ENCODE measurements at regions not wholly inside any gene's neighbourhood (a gene's known extent, or its start where the extent isn't known, plus 50 kb on each side); places are given as distances from the start of the nearest gene placed in this dataset.

DNA sequence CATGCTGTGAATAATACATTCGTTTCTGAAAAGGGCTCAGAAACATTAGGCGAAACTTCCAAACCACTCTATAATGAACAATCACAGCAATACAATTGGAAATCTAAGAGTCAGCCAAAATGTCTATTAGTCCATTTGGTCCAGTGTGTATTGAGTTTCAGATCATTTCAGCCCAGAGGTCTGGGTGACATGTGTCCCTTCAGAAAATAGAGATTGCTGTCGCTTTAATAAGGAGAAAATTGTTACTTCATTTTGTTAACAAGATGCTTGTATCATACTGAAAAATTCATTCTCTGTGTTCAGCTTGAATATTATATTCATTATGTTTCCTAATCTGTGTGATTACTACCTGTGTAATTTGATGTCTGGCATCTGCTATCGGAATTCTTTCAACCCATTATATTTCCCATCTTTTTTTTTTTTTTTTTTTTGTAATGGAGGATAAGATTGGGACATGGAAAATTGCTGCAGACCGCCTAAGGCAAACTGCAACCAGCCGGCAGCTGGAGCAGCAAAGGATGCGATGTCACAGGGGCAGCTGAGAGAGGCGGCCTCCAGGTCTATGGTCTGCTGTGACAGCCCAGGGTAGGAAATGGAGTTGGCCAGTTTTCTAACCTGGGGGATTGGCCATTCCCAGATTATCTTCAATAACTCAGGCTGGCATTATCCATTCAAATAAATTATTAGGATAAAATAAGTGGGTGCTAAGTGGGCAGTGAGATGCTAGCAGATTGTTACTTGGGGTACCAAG is 170.9 kb upstream of the NPVF start:
- no peak for DNase-seq

DNA sequence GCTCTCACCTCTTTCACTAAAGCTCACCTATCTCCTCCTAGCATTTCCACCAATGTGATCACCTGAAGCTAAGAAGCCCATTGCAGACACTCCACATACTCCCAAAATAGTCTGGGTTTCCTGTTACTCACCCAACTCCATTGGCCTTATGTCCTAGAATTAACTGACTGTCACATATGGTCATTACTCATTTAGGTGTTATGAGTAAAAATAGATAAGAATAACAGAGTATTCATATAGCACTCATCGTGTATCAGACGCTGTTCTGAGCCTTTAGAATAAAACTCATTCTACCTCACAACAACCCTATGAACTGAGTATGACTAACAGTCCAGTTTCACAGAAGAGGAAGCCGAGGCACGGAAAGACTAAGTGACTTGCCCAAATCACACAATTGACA is 174.2 kb upstream of the NPVF start:
- no peak for DNase-seq

DNA sequence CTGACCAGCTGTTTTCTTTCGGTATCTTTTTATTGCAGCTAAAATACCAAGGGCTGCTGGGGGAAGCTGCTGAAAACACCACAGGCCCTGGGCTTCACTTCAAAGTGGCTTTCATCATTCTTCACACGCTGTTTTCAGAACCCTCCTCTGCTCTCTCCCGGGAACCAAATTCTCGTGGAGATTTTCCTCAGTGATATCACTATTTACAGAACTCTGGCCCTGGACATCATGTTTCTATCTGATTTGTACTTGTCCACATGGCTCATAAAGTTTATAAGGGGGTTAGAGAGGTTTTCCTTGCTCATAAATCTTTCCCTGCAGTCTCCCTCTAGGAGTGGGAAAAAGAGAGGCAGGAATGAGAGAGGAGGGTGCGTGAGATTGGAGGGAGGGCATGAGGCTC is 177.4 kb upstream of the NPVF start:
- DNase-seq = no peak

DNA sequence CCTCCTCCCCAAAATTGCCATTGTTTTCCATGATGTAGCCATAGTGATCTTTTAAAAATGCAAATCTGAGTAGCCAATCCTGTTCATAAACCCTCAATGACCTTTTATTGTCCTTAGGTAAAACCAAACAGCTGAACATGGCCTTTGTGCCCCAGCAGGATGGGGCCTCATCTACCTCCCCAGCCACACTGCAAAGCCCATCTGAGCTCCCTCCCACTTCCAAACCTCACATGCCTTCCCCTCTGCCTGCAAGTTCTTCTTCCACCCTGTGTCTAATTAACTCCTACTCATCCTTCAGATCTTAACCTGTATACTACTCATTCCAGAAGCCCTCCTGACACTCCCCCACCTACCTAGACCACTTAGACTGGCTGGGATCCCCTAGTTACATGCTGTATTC is 178.8 kb upstream of the NPVF start:
- no peak for DNase-seq

DNA sequence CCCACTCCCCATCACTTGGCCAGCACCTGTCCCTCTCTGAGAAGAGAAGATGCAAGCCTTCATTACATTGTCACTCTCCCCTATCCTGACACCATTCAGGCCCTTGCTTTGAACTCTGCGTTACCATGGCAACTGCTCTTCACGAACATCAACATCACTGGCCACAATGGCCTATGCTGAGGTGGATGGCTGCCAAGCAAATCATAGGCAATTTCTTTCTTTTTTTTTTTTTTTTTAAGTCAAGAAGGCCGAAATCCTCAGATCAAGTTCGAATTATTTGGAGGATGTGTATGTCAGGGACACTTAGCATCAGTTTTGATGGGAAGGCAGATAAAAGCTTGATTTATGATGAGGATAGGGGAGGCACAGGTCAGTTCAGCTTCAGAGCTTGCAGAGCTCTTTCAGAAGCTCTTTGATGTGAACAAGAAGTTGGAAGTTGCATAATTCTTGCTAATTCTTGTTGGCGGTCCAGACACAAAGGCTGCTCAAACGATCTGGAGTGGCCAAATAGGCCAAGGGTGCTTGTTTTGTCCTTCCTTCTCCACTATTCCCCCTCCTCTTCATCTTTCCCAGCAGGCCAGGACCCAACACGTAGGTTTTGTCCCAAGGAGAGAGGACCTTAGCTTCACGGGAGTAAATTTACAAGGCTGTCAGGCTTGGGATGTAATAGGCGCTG is 179.9 kb upstream of the NPVF start:
- no peak for DNase-seq

DNA sequence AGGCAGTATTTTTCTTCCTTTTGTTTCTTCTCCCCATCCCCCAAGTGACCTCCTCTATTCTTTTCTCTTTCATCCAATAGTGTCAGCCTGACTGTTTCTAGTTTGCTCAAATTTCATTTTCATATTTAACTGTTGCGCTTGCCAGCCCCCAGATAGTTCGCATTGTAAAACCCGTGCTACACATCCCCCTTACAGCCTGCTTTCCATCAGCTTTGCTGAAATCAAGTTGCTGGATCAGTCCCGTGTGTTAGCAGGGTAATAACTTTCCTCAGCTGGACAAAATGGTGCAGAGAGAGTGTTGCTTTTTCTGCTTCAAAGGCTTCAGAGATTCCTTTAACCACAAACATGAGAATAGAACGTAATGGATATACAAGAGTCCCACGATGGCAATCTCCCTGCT is 180.6 kb upstream of the NPVF start:
- DNase-seq = no peak

DNA sequence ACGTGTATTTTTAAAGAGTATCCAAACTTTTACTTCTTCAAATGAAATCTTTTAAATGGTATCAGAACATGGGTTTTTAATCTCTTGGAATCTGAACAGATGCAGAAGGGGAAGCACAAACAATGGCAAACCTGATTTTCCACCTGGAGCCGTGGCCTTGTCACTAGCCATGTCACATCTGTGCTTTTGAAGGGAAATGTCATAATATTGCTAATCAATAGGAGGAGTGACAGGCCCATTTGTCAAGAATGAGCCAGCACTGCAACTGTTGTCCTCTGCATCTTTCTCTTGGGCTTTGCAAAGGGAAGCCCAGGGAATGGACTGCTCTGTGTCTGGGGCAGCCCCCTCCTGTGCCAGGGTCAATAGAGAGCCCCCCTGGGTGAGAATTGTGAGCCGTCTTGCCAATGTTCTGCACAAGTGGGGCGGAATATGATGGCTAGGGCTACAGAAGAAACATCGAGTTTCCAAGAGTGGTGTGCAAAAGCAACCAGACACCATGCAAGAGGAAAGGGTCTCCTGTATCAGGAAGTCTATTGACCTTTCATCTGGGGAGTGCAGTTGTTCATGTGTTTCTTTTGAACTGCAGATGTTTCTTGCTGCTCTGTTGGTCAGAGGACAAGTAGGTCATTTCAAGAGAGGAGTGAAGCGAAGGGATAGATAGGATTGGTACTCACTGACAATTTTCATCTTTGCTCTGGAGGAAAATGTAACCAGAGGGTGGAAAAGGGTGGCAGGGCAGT is 181.8 kb upstream of the NPVF start:
- no peak for DNase-seq

DNA sequence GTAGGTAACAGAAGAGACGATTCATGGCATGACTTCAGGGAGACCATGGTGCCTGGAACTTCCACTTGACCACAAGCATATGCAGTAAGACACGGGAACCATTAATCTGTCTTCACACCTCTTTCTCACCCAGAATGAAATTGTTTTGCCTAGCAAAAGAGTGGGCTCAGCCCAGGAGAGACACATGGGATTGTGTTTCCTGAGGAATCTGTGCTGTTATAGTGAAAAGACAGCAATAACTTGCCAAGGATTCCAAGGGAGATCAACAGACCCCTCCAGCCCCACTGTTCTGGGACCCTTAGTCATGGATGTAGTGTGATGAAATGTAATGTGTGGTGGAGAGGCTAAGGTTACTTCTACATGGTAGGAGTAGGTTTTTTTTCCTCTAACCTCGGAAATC is 192.5 kb upstream of the NPVF start:
- no peak for DNase-seq

DNA sequence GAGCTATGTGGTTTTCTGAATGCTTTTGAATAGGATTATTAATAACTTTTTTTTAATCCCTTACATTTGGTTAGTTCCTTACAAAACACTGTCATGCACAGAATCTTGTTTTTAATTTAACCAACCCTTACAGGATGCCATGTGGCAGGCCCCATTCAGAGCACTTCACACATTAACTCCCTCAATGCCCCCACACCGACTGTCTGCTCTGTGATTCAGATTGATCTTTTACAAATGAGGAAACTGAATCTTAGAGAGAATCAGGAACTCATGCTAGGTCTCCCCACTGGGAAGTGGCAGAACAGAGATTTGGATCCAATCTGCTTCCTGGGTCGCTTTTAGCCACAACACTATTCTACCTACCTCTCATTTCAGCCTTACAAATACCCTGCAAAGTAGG is 195.8 kb upstream of the NPVF start:
- DNase-seq = no peak

DNA sequence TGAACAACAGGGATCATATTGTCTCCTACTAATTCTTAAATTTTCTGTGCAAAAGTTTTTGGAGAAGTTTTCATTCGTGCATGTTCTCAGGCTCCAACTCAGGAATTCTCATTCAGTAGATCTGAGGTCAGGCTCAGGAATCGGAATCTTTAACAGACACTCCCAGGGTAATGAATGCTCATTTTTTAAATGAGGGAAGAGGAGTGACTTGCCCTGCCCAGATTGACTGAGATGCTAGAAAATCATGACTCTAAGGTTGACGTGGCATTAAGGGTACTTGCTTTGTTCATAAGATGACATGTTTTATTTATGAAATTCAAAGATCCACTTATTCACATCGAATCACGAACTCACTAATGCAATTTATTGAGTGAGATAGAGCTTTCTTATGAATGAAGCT is 196.6 kb upstream of the NPVF start:
- DNase-seq = no peak

DNA sequence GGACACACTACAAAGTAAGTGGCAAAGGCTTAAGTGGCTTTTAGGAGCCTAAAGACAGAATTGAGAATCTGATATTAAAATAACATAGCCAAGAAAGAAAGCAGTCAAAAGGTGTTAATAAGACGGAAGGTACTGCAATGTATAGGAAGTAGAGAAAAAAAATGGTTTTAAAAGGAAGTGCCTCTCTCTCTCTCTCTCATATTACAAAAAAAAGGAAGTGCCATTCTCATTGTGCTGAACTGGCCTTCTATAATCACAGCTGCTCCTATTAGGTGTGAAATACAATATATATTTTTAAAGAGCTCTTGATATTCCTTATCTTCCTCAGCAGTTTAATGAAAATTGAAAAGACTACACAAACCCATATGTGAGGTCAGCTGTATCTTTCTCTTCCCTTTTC is 199.4 kb upstream of the NPVF start:
- no peak for DNase-seq

DNA sequence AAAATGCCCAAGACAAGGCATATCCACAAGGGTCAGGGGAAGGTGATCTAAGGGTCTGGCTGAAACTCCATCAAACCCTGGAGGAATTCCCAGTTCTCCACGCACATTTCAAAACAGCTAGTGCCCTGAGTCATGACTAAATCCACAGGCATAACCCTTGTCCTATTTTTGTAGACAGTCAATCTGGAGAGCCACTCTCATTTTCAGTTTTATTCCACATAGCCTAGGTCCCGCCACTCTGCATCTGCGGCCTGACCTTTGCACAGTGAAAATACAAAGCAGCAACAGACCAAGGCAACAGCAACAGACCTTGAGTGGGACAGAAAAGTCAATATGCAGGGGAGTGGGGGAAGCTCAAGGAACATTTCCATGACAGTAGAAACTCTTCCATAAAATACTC is 201.4 kb upstream of the NPVF start:
- no peak for DNase-seq

DNA sequence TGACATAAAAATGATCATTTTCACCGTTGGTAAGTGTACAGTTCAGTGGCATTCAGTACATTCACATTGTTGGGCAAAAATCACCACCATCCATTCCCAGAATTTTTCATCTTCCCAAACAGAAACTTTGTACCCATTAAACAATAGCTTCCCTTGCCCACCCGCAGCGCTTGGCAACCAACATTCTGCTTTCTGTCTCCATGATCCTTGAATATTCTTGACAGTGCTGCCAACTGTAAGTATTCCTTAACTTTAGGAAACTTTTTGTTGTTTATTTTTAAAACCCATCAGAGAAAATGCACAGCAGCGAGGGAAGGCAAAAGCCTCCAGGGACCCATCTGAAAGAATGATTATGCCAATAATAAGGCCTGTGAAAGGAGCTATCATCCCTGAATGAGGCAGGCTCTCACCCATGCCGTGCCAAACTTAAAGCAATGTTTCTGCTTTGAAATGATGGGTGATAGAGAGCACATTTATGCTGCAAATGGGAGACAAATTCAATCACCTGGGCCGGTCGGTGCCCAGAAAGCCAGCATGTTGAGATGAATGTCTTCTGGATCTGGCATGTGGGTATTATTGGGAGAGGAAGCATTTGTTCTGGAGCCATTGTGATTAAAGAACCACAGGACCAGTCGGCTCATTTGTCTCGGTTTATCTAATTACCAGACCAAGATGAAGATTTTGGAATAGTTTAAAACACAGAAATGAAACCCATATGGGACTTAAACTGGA is 202.1 kb upstream of the NPVF start:
- no peak for DNase-seq

DNA sequence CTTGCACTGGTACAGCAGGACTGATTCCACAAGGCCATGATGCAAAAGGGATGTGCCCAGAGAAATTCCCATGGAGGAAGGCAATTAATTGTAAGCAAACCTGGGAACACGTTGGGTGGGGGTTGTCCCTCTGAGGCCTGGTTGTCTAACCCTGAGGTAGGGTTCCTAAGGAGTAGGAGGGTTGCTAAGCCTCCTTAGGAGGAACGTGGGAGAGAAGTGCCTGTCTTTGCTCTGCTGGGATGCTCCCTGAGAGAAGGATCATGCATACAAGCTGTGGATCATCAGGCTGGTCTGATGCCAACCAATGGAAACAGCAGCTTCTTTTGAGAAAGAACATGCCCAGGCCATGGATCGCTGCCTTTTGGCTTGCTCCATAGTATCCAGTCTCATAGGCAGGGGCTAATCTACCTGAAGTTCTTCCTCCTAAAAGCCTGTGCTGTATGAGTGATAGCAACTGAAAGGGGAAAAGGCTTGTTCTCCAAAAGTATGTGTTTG is 203.7 kb upstream of the NPVF start:
- DNase-seq = no peak

DNA sequence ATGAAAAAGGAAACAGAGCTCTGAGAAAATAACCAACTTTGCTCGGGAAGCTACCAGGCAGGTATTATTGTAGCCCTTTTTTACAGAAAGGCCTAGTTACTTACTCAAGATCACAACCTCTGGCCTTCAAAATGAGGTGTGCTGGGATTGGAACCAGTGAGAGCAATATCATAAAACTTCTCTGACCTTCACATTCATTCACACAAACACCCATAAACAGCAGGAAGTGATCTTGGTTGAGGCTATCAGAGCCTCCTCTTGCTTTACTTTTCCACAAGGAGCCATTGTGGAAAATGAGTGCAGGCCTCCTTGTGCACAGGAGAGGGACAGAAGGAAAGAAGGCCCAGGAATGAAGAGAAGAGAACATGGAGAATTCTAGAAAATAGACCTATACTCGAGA is 204.5 kb upstream of the NPVF start:
- DNase-seq = no peak

DNA sequence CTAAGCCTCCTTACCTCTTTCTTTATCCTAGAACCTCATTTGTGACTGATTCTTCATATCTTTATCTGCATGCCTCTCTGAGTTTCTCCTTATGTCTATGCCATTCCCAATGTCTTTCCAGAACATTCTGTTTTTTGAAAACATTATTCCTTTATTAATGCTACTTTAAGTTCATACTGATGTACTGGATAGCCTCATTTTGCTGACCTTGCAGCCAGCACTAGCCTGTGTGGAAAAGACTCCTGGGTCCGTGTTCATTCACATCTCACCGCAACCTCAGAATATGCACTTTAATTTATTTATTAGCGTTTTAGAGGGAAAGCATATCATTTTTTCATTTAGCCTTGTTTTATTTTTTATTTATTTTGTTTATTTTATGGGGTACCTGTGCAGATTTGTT is 208.1 kb upstream of the NPVF start:
- DNase-seq = no peak

DNA sequence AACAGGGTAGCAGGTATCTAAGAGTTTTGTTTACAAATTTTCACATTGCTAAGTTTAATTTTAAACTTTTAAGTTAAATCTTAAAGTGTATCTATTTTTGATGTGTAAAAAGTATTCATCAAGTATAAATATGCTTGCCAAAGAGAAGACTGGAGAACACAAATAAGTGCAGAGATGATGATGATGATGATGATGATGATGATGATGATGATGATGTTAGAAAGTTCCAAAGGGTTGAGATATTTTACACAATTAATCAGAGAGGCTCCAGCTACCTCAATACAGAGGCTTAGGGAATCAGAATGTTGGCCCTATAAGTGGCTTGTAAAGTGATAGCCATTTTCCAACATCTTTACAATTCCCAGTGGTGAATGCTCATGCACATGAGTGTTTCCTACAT is 209.0 kb upstream of the NPVF start:
- no peak for DNase-seq

DNA sequence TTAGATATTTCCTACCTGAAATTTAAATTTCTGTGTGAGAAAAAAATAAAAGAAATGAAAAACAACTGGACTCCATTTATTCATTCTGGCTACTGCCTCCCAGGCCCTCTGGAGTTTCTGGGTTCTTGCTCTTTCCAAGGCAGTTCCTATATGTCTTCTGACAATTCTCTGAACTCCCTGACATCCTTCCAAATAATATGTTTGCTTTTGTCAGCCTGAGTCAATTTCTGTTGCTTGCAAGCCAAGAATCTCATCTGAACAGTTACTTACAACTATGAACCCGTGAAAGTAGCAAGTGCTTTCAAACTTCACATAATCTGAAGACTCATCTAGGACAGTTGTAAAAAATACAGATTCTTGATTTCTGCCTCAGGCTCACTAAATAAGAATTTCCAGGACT is 216.7 kb upstream of the NPVF start:
- DNase-seq = no peak

DNA sequence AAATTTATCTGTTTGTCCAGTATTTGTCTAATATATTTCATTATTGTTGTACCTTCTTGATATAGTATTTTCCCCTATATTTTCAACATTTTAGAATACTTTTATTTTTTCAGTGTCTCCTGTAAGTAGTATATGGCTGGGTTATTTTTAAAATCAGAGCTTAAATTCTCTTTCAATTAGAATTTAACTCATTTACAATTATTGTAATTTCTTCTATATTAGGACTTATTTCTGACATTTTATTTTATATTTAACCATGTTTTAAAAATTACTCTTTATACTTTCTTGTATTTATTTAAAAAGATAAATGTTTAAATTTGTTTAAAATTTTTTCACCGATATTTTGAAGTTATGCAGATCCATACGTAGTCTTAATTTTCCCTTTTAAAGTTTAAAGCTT is 220.0 kb upstream of the NPVF start:
- DNase-seq = no peak

DNA sequence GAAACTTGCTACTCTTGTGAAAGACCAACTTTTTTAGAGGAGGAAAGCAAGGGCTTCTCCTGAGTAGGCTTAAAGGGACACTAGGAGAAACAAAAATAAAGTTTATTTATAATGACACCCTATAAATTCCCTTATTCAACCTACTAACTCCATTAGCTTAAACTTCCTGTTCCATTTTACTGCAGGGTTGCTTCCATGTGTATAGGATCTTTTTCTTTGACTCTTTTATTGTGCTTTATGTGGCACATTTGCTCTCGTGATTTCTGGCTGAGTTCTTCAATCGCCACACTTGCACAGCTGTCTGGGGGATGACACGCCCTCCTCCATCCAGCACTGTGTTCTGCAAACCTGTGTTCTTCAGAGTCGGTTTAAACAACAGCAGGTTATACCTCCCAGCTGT is 225.7 kb upstream of the NPVF start:
- DNase-seq = no peak

DNA sequence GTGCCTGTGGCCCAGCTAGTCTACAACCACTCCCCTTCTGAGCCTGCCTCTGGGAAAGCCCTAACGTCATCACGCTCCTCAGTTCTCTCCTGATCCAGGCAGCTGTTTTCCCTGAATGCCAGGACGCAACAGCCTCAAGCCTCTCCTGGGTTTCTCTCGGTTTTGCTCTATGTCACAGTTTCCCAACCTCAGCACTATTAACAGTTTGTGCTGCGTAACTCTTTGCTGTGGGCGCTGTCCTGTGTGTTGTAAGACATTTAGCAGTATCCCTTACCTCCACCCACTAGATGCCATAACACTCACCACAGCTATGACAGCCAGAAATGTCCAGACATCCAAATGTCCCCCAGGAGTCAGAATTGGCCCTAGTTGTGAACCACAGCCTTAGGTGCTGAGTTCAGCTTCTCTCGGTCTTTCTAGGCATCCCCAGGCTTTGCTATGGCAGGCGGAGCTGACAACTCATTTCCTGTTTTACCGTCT is 226.3 kb upstream of the NPVF start:
- DNase-seq = no peak

DNA sequence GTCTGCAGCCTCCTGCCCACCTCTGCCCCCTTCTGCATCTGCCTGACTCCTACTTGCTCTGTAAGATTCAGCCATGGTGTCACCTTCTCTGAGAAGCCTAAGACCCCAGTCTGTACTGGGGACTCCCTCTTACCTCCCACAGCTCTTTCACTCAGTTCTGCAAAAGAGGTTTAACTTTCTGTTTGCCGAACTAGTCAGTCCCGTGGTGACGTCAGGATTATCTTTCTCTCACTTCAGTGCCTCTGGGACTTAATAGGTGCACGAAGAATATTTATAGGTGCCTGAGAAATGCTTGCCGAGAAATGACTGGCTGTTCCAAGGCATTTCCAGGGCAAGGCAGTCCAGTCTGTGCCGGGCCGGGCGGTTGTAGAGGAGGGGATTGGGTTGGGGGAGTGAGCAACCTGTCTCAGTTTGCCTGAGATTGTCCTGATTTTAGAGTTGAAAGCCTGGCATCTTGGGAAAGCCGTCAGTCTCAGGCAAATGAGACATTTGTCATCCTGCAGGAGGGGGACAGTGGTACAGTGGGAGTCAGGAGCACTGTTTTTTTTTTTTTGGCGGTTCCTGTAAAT is 227.5 kb upstream of the NPVF start:
- no peak for DNase-seq

Data from NCI-H774 (cell line).